ENCODE measurements at regions not wholly inside any gene's neighbourhood (a gene's known extent, or its start where the extent isn't known, plus 50 kb on each side); places are given as distances from the start of the nearest gene placed in this dataset.

DNA sequence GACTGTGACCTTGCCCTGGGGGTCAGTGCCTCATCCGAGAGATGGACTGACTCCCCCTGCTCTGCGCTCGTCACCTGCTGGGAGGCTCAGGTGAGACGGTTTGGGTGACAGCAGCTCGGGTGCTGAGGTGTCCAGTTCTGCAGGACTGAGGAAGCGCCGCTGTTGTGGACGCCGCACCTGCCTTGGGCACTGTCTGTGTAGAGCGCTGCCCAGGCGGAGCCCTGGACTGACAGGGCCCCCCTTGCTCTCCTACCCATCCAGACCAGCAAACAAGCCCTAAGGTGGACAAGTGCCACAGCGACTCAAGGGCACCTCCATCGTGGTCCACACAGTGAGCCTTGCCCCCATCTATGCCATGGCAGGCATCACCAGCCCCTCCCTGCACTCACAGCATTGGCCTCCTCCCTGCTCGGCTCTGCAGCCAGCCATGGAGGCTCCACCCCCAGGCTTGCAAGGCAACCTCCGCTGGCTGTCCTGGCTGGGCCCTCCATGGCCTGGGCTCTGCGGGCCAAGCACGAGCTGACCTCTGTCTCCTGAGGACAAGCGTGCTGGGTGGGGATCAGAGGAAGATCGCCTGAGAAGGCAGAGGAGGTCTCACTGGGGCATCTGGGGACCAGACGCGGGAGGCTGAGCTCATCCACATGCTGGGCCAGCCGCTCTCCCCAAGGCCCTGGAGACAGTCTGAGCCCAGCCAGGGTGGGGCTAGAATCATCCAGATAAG lies 87.1 kb upstream of the COL5A1 start:
- DNase-seq, result no peak
- WGBS (ENCODE audit: insufficient coverage, low lambda C conversion rate), result no CpG with 5 or more reads among the region's 22 CpGs
- Histone ChIP-seq H3K4me1 (ENCODE audit: control insufficient read depth, insufficient read depth, low read length) (peaks cover 2% of the 10 kb centered on the region), H3K9me3 (ENCODE audit: control insufficient read depth, low read depth, low read length) (no peaks in the 10 kb centered on the region), H3K36me3 (ENCODE audit: control insufficient read depth, insufficient read depth, low read length) (no peaks in the 10 kb centered on the region), H3K4me3 (ENCODE audit: low read length) (no peak overlapping the region), H3K27me3 (ENCODE audit: control insufficient read depth, insufficient read depth, low read length) (no peaks in the 10 kb centered on the region), H3K27ac (ENCODE audit: low read length) (no peak overlapping the region)

- Histone ChIP-seq H3K4me3 (ENCODE audit: low read length) (no peak overlapping the region), H3K9me3 (ENCODE audit: control insufficient read depth, low read depth, low read length) (no peaks in the 10 kb centered on the region), H3K27me3 (ENCODE audit: control insufficient read depth, insufficient read depth, low read length) (no peaks in the 10 kb centered on the region), H3K27ac (ENCODE audit: low read length) (no peak overlapping the region), H3K36me3 (ENCODE audit: control insufficient read depth, insufficient read depth, low read length) (no peaks in the 10 kb centered on the region), H3K4me1 (ENCODE audit: control insufficient read depth, insufficient read depth, low read length) (peaks cover 2% of the 10 kb centered on the region)
- no peak for DNase-seq
- WGBS (ENCODE audit: insufficient coverage, low lambda C conversion rate), result no CpG with 5 or more reads among the region's 9 CpGs
These were observed 86.4 kb upstream of the COL5A1 start for GRCh38 chr9:134555094-134555650.

DNA sequence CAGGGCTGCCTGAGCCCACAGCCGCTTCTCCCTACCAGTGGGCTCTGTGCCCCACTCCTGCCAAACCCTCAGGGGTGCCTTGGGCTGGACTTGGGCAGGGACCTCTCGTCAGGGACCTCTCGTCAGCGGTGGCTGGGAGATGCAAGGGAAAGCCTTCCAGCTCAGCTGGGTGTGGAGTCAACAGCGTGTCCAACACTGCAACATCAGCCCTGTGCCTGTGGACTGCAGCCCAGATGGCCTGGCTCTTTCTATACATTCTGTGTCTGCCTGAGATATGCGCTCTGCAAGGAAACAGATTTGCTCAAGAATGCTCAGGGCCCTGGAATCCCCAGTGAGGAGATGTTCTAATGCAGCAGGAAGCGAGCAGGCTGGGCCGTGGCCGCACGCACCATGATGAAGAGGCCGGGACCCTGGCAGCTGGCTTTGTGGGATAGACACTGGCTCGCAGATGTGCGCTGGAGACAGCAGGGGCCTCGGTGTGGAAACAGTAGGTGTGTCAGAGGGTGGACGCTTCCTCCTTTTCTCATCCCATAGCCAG lies 85.0 kb upstream of the COL5A1 start:
- H3K4me3 ChIP-seq (ENCODE audit: low read length), result no peak overlapping the region
- peaks cover 2% of the 10 kb centered on the region for H3K4me1 ChIP-seq (ENCODE audit: control insufficient read depth, insufficient read depth, low read length)
- WGBS (ENCODE audit: insufficient coverage, low lambda C conversion rate), result no CpG with 5 or more reads among the region's 15 CpGs
- H3K27me3 ChIP-seq (ENCODE audit: control insufficient read depth, insufficient read depth, low read length), result no peaks in the 10 kb centered on the region
- H3K36me3 ChIP-seq (ENCODE audit: control insufficient read depth, insufficient read depth, low read length), result no peaks in the 10 kb centered on the region
- DNase-seq, result peak in 1 of 2 donors; percentile 46
- H3K9me3 ChIP-seq (ENCODE audit: control insufficient read depth, low read depth, low read length), result no peaks in the 10 kb centered on the region
- H3K27ac ChIP-seq (ENCODE audit: low read length), result peak overlapping the region; percentile 69

DNA sequence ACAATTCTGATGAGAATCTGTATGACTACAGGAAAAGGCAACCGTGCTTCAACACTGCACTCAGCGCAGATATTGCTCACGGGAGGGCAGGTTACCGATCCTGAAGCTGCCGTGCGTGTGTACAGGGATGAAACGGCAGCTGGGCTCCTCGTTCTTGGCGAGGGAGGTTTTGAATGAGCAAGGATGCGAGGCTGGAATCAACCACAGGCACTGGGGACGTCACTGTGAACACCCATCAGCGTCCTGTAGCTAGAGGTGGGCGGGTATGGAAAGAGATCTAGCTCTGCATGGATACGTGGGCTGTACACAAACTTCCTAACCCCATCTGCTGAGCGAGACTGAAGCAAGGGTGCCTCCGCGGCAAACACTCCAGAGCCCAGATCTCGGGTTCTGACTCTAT lies 84.3 kb upstream of the COL5A1 start:
- no peak overlapping the region for H3K4me3 ChIP-seq (ENCODE audit: low read length)
- H3K36me3 ChIP-seq (ENCODE audit: control insufficient read depth, insufficient read depth, low read length), result no peaks in the 10 kb centered on the region
- DNase-seq, result no peak
- WGBS (ENCODE audit: insufficient coverage, low lambda C conversion rate), result 60% methylated on average over 1 of the region's 18 CpGs
- H3K27ac ChIP-seq (ENCODE audit: low read length), result peak overlapping the region; percentile 69
- H3K4me1 ChIP-seq (ENCODE audit: control insufficient read depth, insufficient read depth, low read length), result peaks cover 2% of the 10 kb centered on the region
- no peaks in the 10 kb centered on the region for H3K9me3 ChIP-seq (ENCODE audit: control insufficient read depth, low read depth, low read length)
- no peaks in the 10 kb centered on the region for H3K27me3 ChIP-seq (ENCODE audit: control insufficient read depth, insufficient read depth, low read length)

DNA sequence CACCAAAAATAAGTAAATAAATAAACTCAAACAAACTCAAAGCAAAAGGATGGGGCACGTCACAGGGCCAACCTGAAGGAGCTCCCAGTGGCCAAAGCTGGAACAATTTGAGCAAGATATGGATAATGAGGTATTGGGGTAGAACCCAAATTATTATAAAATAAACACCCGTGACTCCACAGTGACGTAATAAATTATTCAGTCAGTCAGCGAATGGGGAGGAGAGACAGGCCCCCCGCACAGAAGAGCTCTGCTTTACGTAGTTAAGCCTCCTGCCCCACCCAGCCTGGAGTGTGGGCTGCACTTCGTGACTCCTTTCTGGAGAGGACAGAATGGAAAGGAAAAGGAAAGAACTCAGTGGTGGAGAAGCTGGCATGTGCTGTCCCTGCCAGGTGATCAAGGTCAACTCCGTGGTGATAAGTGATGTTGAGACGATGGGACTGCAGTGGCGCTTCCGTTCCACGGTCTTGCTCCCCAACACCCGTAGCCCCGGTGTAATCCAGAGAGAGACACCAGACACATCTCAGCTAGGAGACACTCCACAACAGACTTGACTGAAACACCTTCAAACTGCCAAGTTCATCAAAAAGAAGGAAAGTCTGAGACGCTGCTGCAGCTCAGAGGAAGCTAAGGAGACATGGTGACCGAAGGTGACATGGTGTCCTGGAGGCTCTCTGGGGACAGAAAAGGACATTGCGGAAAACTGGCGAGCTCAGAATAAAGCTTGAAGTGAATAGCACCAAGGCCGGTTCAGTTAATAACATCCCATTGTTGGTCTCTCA lies 83.3 kb upstream of the COL5A1 start:
- no peak for DNase-seq
- Histone ChIP-seq H3K4me1 (ENCODE audit: control insufficient read depth, insufficient read depth, low read length) (peaks cover 2% of the 10 kb centered on the region), H3K27ac (ENCODE audit: low read length) (no peak overlapping the region), H3K4me3 (ENCODE audit: low read length) (no peak overlapping the region), H3K9me3 (ENCODE audit: control insufficient read depth, low read depth, low read length) (no peaks in the 10 kb centered on the region), H3K36me3 (ENCODE audit: control insufficient read depth, insufficient read depth, low read length) (no peaks in the 10 kb centered on the region), H3K27me3 (ENCODE audit: control insufficient read depth, insufficient read depth, low read length) (no peaks in the 10 kb centered on the region)
- whole genome bisulfite sequencing (ENCODE audit: insufficient coverage, low lambda C conversion rate), result 86% methylated on average over 1 of the region's 19 CpGs

DNA sequence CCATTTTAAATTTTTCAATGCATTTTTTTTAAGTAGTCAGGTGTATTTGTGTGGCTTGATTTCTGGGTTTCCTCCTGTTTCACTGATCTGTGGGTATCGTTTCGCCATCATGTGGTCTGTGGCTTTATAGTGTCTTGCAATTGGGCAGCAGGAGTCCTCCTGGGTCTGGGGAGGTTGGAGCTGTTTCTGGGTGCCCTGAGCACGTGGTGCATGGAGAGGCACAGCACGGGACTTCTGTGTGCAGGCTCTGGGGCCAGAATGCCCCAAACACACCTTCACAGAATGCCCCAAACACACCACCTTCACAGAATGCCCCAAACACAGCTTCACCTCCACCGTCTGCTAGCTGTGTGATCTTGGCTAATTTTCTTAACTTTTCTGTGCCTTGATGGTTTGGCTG lies 82.6 kb upstream of the COL5A1 start:
- no peak overlapping the region for H3K4me3 ChIP-seq (ENCODE audit: low read length)
- no peaks in the 10 kb centered on the region for H3K36me3 ChIP-seq (ENCODE audit: control insufficient read depth, insufficient read depth, low read length)
- no peak for DNase-seq
- H3K27ac ChIP-seq (ENCODE audit: low read length), result no peak overlapping the region
- H3K9me3 ChIP-seq (ENCODE audit: control insufficient read depth, low read depth, low read length), result no peaks in the 10 kb centered on the region
- no peaks in the 10 kb centered on the region for H3K27me3 ChIP-seq (ENCODE audit: control insufficient read depth, insufficient read depth, low read length)
- H3K4me1 ChIP-seq (ENCODE audit: control insufficient read depth, insufficient read depth, low read length), result peaks cover 2% of the 10 kb centered on the region
- no CpG with 5 or more reads among the region's 5 CpGs for WGBS (ENCODE audit: insufficient coverage, low lambda C conversion rate)

GRCh38 chr9:134560206-134560605 lies 81.4 kb upstream of the COL5A1 start:
- no CpG with 5 or more reads among the region's 5 CpGs for WGBS (ENCODE audit: insufficient coverage, low lambda C conversion rate)
- no peak for DNase-seq

GRCh38 chr9:134560654-134561053 lies 80.9 kb upstream of the COL5A1 start:
- no peak for DNase-seq
- WGBS (ENCODE audit: insufficient coverage, low lambda C conversion rate), result 80% methylated on average over 1 of the region's 10 CpGs
- H3K36me3 ChIP-seq (ENCODE audit: control insufficient read depth, insufficient read depth, low read length), result no peaks in the 10 kb centered on the region
- no peaks in the 10 kb centered on the region for H3K27me3 ChIP-seq (ENCODE audit: control insufficient read depth, insufficient read depth, low read length)
- no peak overlapping the region for H3K4me3 ChIP-seq (ENCODE audit: low read length)
- peaks cover 2% of the 10 kb centered on the region for H3K4me1 ChIP-seq (ENCODE audit: control insufficient read depth, insufficient read depth, low read length)
- H3K27ac ChIP-seq (ENCODE audit: low read length), result no peak overlapping the region
- no peaks in the 10 kb centered on the region for H3K9me3 ChIP-seq (ENCODE audit: control insufficient read depth, low read depth, low read length)

More at GRCh38 chr9:134560206-134560605, 81.4 kb upstream of the COL5A1 start:
- Histone ChIP-seq H3K4me1 (ENCODE audit: control insufficient read depth, insufficient read depth, low read length) (peaks cover 2% of the 10 kb centered on the region), H3K9me3 (ENCODE audit: control insufficient read depth, low read depth, low read length) (no peaks in the 10 kb centered on the region), H3K27me3 (ENCODE audit: control insufficient read depth, insufficient read depth, low read length) (no peaks in the 10 kb centered on the region), H3K27ac (ENCODE audit: low read length) (no peak overlapping the region), H3K4me3 (ENCODE audit: low read length) (no peak overlapping the region), H3K36me3 (ENCODE audit: control insufficient read depth, insufficient read depth, low read length) (no peaks in the 10 kb centered on the region)

DNA sequence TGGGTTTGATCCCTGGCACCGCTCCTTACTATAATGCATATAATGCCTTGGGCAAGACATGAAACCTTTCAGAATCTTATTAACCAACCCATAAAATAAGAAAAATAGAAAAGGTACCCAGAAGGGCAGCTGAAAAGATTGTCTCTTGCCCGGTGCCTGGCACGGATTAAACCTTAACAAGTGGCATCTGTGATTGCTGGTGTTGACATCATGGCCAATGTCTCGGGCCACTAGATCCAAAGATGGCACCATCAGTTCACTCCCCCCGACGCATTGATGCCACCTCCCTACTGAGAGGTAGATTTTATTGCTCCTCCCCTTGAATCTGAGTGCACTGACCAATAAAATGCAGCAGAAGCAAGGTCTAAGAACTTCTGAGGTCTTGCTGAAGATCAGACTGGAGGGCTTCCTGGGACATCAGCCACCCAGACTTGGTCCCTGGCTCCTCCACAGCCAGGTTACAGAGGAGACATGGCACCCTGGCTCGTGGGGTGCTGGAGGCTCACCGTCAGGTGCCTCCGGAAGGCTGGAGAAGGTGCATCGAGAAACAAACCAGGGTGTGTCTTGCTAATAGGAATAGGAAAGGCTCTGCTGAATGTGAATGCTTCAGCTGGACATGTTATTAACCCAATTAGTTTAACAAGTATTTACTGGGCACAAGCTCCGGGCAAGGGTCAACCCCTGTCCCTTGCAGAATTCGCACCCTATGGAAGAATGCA lies 80.0 kb upstream of the COL5A1 start:
- WGBS (ENCODE audit: insufficient coverage, low lambda C conversion rate), result no CpG with 5 or more reads among the region's 12 CpGs
- no peak overlapping the region for H3K4me3 ChIP-seq (ENCODE audit: low read length)
- H3K27me3 ChIP-seq (ENCODE audit: control insufficient read depth, insufficient read depth, low read length), result no peaks in the 10 kb centered on the region
- no peaks in the 10 kb centered on the region for H3K4me1 ChIP-seq (ENCODE audit: control insufficient read depth, insufficient read depth, low read length)
- no peaks in the 10 kb centered on the region for H3K9me3 ChIP-seq (ENCODE audit: control insufficient read depth, low read depth, low read length)
- no peak for DNase-seq
- H3K27ac ChIP-seq (ENCODE audit: low read length), result no peak overlapping the region
- H3K36me3 ChIP-seq (ENCODE audit: control insufficient read depth, insufficient read depth, low read length), result no peaks in the 10 kb centered on the region

All from large intestine (tissue), 3 donors.